ENCODE measurements at regions not wholly inside any gene's neighbourhood (a gene's known extent, or its start where the extent isn't known, plus 50 kb on each side); places are given as distances from the start of the nearest gene placed in this dataset.

- DNase-seq (ENCODE audit: low spot score): peak; percentile 63
These were observed 106.1 kb upstream of the CPEB4 start for GRCh38 chr5:173781816-173782670.

GRCh38 chr5:173782671-173783101, 105.5 kb upstream of the CPEB4 start:
- no peak for DNase-seq (ENCODE audit: low spot score)

GRCh38 chr5:173783371-173783770, 104.8 kb upstream of the CPEB4 start:
- no peak for DNase-seq (ENCODE audit: low spot score)

- no peak for DNase-seq (ENCODE audit: low spot score)
These were observed 102.7 kb upstream of the CPEB4 start for GRCh38 chr5:173785400-173785799.

- no peak for DNase-seq (ENCODE audit: low spot score)
These were observed 102.3 kb upstream of the CPEB4 start for GRCh38 chr5:173785866-173786265.

GRCh38 chr5:173786286-173787187, 101.6 kb upstream of the CPEB4 start:
- DNase-seq (ENCODE audit: low spot score): no peak

GRCh38 chr5:173789031-173789920, 98.9 kb upstream of the CPEB4 start:
- no peak for DNase-seq (ENCODE audit: low spot score)

GRCh38 chr5:173790177-173790719, 97.9 kb upstream of the CPEB4 start:
- DNase-seq (ENCODE audit: low spot score): no peak

- no peak for DNase-seq (ENCODE audit: low spot score)
These were observed 97.2 kb upstream of the CPEB4 start for GRCh38 chr5:173790836-173791546.

GRCh38 chr5:173791878-173792277, 96.3 kb upstream of the CPEB4 start:
- DNase-seq (ENCODE audit: low spot score): no peak

GRCh38 chr5:173792781-173793547, 95.2 kb upstream of the CPEB4 start:
- DNase-seq (ENCODE audit: low spot score): no peak

GRCh38 chr5:173793648-173794548, 94.3 kb upstream of the CPEB4 start:
- DNase-seq (ENCODE audit: low spot score): no peak

- no peak for DNase-seq (ENCODE audit: low spot score)
These were observed 93.2 kb upstream of the CPEB4 start for GRCh38 chr5:173794901-173795416.

GRCh38 chr5:173795601-173796000, 92.5 kb upstream of the CPEB4 start:
- DNase-seq (ENCODE audit: low spot score): no peak

- DNase-seq (ENCODE audit: low spot score): no peak
These were observed 91.2 kb upstream of the CPEB4 start for GRCh38 chr5:173796721-173797495.

- no peak for DNase-seq (ENCODE audit: low spot score)
These were observed 89.9 kb upstream of the CPEB4 start for GRCh38 chr5:173798127-173798810.

- DNase-seq (ENCODE audit: low spot score): no peak
These were observed 87.8 kb upstream of the CPEB4 start for GRCh38 chr5:173800340-173800739.

Data from CD4-positive, alpha-beta T cell treated with Interleukin-15 for 4 hours (primary cell).